HL-60 (cell line): ENCODE measurements at regions not wholly inside any gene's neighbourhood (a gene's known extent, or its start where the extent isn't known, plus 50 kb on each side); places are given as distances from the start of the nearest gene placed in this dataset.
"Not testable (repeated sequence)": the region's sequence is repeated elsewhere in the genome, so short reads cannot be mapped to it uniquely, and the experiment has no call there.

Source experiments
- DNase-seq, 2 experiments: peaks; one replicate each; pipeline ENCODE4 v3.0.0-alpha.2; 2010 to 2020; ENCODE audit warnings: low read depth in 1 of 2, low spot score in 1 of 2
- H3K27ac ChIP-seq: fragments of 250-450 bp; sonication (Bioruptor Pico); replicated peaks from 2 replicates; pipeline ENCODE4 v1.5.1; 2020; ENCODE audit warnings: mild to moderate bottlenecking, moderate library complexity
- H3K27me3 ChIP-seq: fragments of 250-450 bp; sonication (Bioruptor Pico); 2 replicates; pipeline ENCODE4 v1.5.1; 2021; ENCODE audit warnings: mild to moderate bottlenecking, moderate library complexity; ENCODE audit not compliant: insufficient read depth, poor library complexity, severe bottlenecking
- H3K4me3 ChIP-seq: replicated peaks from 2 replicates; pipeline ENCODE4 v1.5.1; 2011; ENCODE audit warnings: mild to moderate bottlenecking, control low read depth, low read length; ENCODE audit not compliant: insufficient read depth
- CTCF ChIP-seq: IDR thresholded peaks from one replicate; pipeline ENCODE4 v1.5.1; 2011; ENCODE audit warnings: low read length, control low read depth, inconsistent platforms; ENCODE audit not compliant: insufficient read depth
- GABPA ChIP-seq: IDR thresholded peaks from 2 replicates; pipeline ENCODE4 v1.6.1; 2012; ENCODE audit warnings: low read depth
- POLR2AphosphoS5 ChIP-seq: IDR thresholded peaks from 2 replicates; pipeline ENCODE4 v1.6.1; 2012; ENCODE audit warnings: low read depth
- REST ChIP-seq: IDR thresholded peaks from 2 replicates; pipeline ENCODE4 v1.6.1; 2012; ENCODE audit warnings: low read depth; ENCODE audit not compliant: insufficient replicate concordance
- SPI1 ChIP-seq: IDR thresholded peaks from 2 replicates; pipeline ENCODE4 v1.6.1; 2012; ENCODE audit warnings: low read depth, mild to moderate bottlenecking, borderline replicate concordance

- no peak for DNase-seq
- no peaks in the 10 kb centered on the region for H3K27me3 ChIP-seq
- no peak for TF ChIP-seq POLR2AphosphoS5
- TF ChIP-seq CTCF = no peak
- no peak for TF ChIP-seq SPI1
- no peak for TF ChIP-seq REST
- no peak for TF ChIP-seq GABPA
- no peak overlapping the region for H3K27ac ChIP-seq
- no peak overlapping the region for H3K4me3 ChIP-seq
Measured at GRCh38 chr6:11419763-11420453, 117.6 kb upstream of the TMEM170B start.

GRCh38 chr6:11418290-11418905 lies 119.2 kb upstream of the TMEM170B start:
- DNase-seq = no peak
- Histone ChIP-seq H3K4me3 (no peak overlapping the region), H3K27ac (no peak overlapping the region), H3K27me3 (no peaks in the 10 kb centered on the region)
- no peak for TF ChIP-seq CTCF
- TF ChIP-seq REST = no peak
- no peak for TF ChIP-seq POLR2AphosphoS5
- no peak for TF ChIP-seq GABPA
- TF ChIP-seq SPI1 = no peak

GRCh38 chr6:11416936-11417576 lies 120.5 kb upstream of the TMEM170B start:
- no peak for TF ChIP-seq POLR2AphosphoS5
- no peak for TF ChIP-seq SPI1
- TF ChIP-seq GABPA = no peak
- TF ChIP-seq REST = no peak
- TF ChIP-seq CTCF = no peak
- no peak for DNase-seq
- no peak overlapping the region for H3K4me3 ChIP-seq
- no peak overlapping the region for H3K27ac ChIP-seq
- no peaks in the 10 kb centered on the region for H3K27me3 ChIP-seq

- not testable (repeated sequence) for H3K27ac ChIP-seq, H3K27me3 ChIP-seq, H3K4me3 ChIP-seq, DNase-seq
Measured at GRCh38 chr6:11416099-11416935, 121.2 kb upstream of the TMEM170B start.
